Suprapubic skin (tissue), 4 donors: ENCODE measurements at regions not wholly inside any gene's neighbourhood (a gene's known extent, or its start where the extent isn't known, plus 50 kb on each side); places are given as distances from the start of the nearest gene placed in this dataset.

ENCODE experiments used
- EP300 ChIP-seq: sonication (generic); formaldehyde crosslinking; IDR thresholded peaks from one replicate; pipeline ENCODE4 v1.6.1; 2017; ENCODE audit warnings: antibody characterized with exemption
- POLR2A ChIP-seq, 2 donors: fragments of 450-650 bp; IDR thresholded peaks; one replicate each; pipeline ENCODE4 v1.6.1; 2017; ENCODE audit warnings: antibody characterized with exemption in 2 of 2, mild to moderate bottlenecking in 2 of 2, moderate library complexity in 2 of 2
- POLR2AphosphoS5 ChIP-seq, 3 donors: sonication (generic); formaldehyde crosslinking; IDR thresholded peaks; one replicate each; pipeline ENCODE4 v1.6.1; 2017; ENCODE audit warnings: antibody characterized with exemption in 3 of 3
- TF ChIP-seq, protein P1 (sequence below), 2 donors: fragments of 200-600 bp in 1 of 2; fragments of 450-650 bp in 1 of 2; sonication (generic) in 1 of 2; IDR thresholded peaks; one replicate each; pipeline ENCODE4 v1.5.1; 2016 to 2019; ENCODE audit warnings: antibody characterized with exemption in 2 of 2, mild to moderate bottlenecking in 1 of 2, moderate library complexity in 1 of 2

GRCh38 chr2:129806990-129807389 lies 172.5 kb upstream of the RAB6C start:
- TF ChIP-seq POLR2A (IDR thresholded peaks at IDR 0.05) = no peak
- TF ChIP-seq POLR2AphosphoS5 (IDR thresholded peaks at IDR 0.05) = no peak
- TF ChIP-seq, protein P1, sequence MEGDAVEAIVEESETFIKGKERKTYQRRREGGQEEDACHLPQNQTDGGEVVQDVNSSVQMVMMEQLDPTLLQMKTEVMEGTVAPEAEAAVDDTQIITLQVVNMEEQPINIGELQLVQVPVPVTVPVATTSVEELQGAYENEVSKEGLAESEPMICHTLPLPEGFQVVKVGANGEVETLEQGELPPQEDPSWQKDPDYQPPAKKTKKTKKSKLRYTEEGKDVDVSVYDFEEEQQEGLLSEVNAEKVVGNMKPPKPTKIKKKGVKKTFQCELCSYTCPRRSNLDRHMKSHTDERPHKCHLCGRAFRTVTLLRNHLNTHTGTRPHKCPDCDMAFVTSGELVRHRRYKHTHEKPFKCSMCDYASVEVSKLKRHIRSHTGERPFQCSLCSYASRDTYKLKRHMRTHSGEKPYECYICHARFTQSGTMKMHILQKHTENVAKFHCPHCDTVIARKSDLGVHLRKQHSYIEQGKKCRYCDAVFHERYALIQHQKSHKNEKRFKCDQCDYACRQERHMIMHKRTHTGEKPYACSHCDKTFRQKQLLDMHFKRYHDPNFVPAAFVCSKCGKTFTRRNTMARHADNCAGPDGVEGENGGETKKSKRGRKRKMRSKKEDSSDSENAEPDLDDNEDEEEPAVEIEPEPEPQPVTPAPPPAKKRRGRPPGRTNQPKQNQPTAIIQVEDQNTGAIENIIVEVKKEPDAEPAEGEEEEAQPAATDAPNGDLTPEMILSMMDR (IDR thresholded peaks at IDR 0.05) = no peak
- TF ChIP-seq EP300 = no peak
